RWPE2 (cell line): ENCODE measurements at regions not wholly inside any gene's neighbourhood (a gene's known extent, or its start where the extent isn't known, plus 50 kb on each side); places are given as distances from the start of the nearest gene placed in this dataset.

Experiments
- ATAC-seq: fragments of 200-7000 bp; cut with Tn5 transposase; 3 replicates; pipeline ENCODE4 v1.9.1; 2021; ENCODE audit warnings: low read depth
- DNase-seq: peaks from one replicate; pipeline ENCODE4 v3.0.0-alpha.2; 2020; ENCODE audit warnings: low spot score
- H3K27ac ChIP-seq: fragments of 450-650 bp; 2 replicates; pipeline ENCODE4 v1.5.1; 2017; ENCODE audit warnings: mild to moderate bottlenecking; ENCODE audit not compliant: poor library complexity, severe bottlenecking
- H3K27me3 ChIP-seq: fragments of 250-450 bp; sonication (Bioruptor Pico); 2 replicates; pipeline ENCODE4 v1.5.1; 2021; ENCODE audit warnings: mild to moderate bottlenecking, moderate library complexity; ENCODE audit not compliant: insufficient read depth, poor library complexity, severe bottlenecking
- H3K36me3 ChIP-seq: fragments of 250-450 bp; sonication (Bioruptor Pico); 2 replicates; pipeline ENCODE4 v1.5.1; 2020; ENCODE audit warnings: low read depth, mild to moderate bottlenecking, moderate library complexity
- H3K4me1 ChIP-seq: fragments of 250-450 bp; sonication (Bioruptor Pico); 2 replicates; pipeline ENCODE4 v1.5.1; 2021; ENCODE audit warnings: mild to moderate bottlenecking, moderate library complexity; ENCODE audit not compliant: insufficient read depth, poor library complexity, severe bottlenecking
- H3K4me3 ChIP-seq: fragments of 250-450 bp; sonication (Bioruptor Pico); 2 replicates; pipeline ENCODE4 v1.5.1; 2021; ENCODE audit warnings: mild to moderate bottlenecking, moderate library complexity; ENCODE audit not compliant: severe bottlenecking
- H3K9me3 ChIP-seq: fragments of 250-450 bp; sonication (Bioruptor Pico); 2 replicates; pipeline ENCODE4 v1.5.1; 2021; ENCODE audit warnings: mild to moderate bottlenecking, moderate library complexity; ENCODE audit not compliant: severe bottlenecking
- TF ChIP-seq, protein P1 (sequence below): fragments of 450-650 bp; IDR thresholded peaks from one replicate; pipeline ENCODE4 v1.5.1; 2017; ENCODE audit warnings: mild to moderate bottlenecking, moderate library complexity; ENCODE audit not compliant: poor library complexity, severe bottlenecking

- TF ChIP-seq, protein P1, sequence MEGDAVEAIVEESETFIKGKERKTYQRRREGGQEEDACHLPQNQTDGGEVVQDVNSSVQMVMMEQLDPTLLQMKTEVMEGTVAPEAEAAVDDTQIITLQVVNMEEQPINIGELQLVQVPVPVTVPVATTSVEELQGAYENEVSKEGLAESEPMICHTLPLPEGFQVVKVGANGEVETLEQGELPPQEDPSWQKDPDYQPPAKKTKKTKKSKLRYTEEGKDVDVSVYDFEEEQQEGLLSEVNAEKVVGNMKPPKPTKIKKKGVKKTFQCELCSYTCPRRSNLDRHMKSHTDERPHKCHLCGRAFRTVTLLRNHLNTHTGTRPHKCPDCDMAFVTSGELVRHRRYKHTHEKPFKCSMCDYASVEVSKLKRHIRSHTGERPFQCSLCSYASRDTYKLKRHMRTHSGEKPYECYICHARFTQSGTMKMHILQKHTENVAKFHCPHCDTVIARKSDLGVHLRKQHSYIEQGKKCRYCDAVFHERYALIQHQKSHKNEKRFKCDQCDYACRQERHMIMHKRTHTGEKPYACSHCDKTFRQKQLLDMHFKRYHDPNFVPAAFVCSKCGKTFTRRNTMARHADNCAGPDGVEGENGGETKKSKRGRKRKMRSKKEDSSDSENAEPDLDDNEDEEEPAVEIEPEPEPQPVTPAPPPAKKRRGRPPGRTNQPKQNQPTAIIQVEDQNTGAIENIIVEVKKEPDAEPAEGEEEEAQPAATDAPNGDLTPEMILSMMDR, result no peak
- no peaks in the 10 kb centered on the region for H3K36me3 ChIP-seq
- no peak overlapping the region for H3K27ac ChIP-seq
- H3K4me3 ChIP-seq, result no peak overlapping the region
- no peaks in the 10 kb centered on the region for H3K4me1 ChIP-seq
- no peak for ATAC-seq
- H3K27me3 ChIP-seq, result no peaks in the 10 kb centered on the region
- no peak for DNase-seq
- H3K9me3 ChIP-seq, result no peaks in the 10 kb centered on the region
These were observed 201.4 kb downstream of the PLOD2 start for GRCh38 chr3:145959457-145960088.

- peaks cover 1% of the 10 kb centered on the region for H3K4me1 ChIP-seq
- ATAC-seq (no peak), DNase-seq (no peak)
- no peak overlapping the region for H3K4me3 ChIP-seq
- H3K36me3 ChIP-seq, result no peaks in the 10 kb centered on the region
- no peaks in the 10 kb centered on the region for H3K27me3 ChIP-seq
- H3K27ac ChIP-seq, result no peak overlapping the region
- TF ChIP-seq, protein P1, result no peak
- no peaks in the 10 kb centered on the region for H3K9me3 ChIP-seq
These were observed 197.9 kb downstream of the PLOD2 start for GRCh38 chr3:145963111-145963510.

DNA sequence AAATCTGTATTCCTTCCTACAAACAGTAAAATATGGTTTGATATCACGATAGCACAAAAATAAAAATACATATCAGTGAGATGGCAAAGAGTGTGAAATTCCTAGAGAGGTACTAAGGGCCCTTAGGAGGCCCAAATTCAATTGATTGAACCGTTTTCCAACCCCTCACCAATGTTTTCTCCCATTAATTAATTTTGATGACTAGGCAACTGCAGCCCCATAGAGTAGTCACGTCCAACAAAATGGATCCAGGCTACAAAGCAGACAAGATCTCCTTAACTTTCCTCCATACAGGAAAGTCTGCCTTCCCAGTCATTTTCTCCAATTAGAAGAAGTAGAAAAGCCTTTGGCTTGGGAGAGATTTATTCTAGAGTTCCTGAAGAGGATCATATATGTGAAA, 193.9 kb downstream of the PLOD2 start:
- H3K4me3 ChIP-seq, result no peak overlapping the region
- no peaks in the 10 kb centered on the region for H3K36me3 ChIP-seq
- DNase-seq (no peak), ATAC-seq (no peak)
- H3K27ac ChIP-seq, result no peak overlapping the region
- H3K27me3 ChIP-seq, result no peaks in the 10 kb centered on the region
- TF ChIP-seq, protein P1, result no peak
- H3K4me1 ChIP-seq, result peaks cover 8% of the 10 kb centered on the region
- no peaks in the 10 kb centered on the region for H3K9me3 ChIP-seq

GRCh38 chr3:145971186-145971585, 189.8 kb downstream of the PLOD2 start:
- DNase-seq, result no peak
- H3K36me3 ChIP-seq, result no peaks in the 10 kb centered on the region
- no peak for ATAC-seq
- H3K9me3 ChIP-seq, result no peaks in the 10 kb centered on the region
- H3K4me1 ChIP-seq, result peaks cover 8% of the 10 kb centered on the region
- H3K27me3 ChIP-seq, result no peaks in the 10 kb centered on the region
- H3K27ac ChIP-seq, result no peak overlapping the region
- no peak overlapping the region for H3K4me3 ChIP-seq
- TF ChIP-seq, protein P1, result no peak

GRCh38 chr3:145972851-145973250, 188.1 kb downstream of the PLOD2 start:
- H3K4me3 ChIP-seq, result no peak overlapping the region
- H3K36me3 ChIP-seq, result no peaks in the 10 kb centered on the region
- H3K27ac ChIP-seq, result no peak overlapping the region
- DNase-seq, result no peak
- ATAC-seq, result no peak
- peaks cover 8% of the 10 kb centered on the region for H3K4me1 ChIP-seq
- H3K9me3 ChIP-seq, result no peaks in the 10 kb centered on the region
- TF ChIP-seq, protein P1, result no peak
- no peaks in the 10 kb centered on the region for H3K27me3 ChIP-seq
